Esophagus squamous epithelium (tissue), 4 donors: ENCODE measurements at regions not wholly inside any gene's neighbourhood (a gene's known extent, or its start where the extent isn't known, plus 50 kb on each side); places are given as distances from the start of the nearest gene placed in this dataset.

Experiments used
- POLR2A ChIP-seq, 4 donors: fragments of 450-650 bp; IDR thresholded peaks; one replicate each; pipeline ENCODE4 v1.6.1; 2017; ENCODE audit warnings: antibody characterized with exemption in 4 of 4, mild to moderate bottlenecking in 4 of 4, moderate library complexity in 3 of 4
- TF ChIP-seq, protein P1 (sequence below), 6 experiments: fragments of 450-650 bp in 4 of 6; fragments of 200-600 bp in 2 of 6; sonication (generic) in 2 of 6; IDR thresholded peaks; one replicate each; pipeline ENCODE4 v1.5.1; 2016 to 2019; ENCODE audit warnings: antibody characterized with exemption in 6 of 6, mild to moderate bottlenecking in 4 of 6, moderate library complexity in 4 of 6

DNA sequence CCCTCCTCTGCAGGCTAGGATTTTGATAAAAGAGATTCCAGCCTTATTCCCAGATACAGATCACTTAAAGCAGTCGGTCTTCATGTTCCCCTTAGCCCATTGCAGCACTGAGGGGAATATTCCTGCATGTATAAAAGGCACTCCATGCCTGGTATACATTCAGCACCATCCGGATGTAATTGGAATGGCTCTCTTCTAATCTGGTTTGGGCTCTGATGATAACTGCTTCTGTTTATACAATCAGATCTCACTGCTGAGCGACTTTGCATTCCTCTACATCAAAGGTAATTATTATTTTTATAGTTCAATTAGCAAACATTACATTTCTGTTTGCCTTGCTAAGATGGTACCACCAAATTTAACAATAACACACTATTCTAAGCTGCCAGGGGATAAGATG lies 746.9 kb upstream of the CELF4 start:
- TF ChIP-seq, protein P1, sequence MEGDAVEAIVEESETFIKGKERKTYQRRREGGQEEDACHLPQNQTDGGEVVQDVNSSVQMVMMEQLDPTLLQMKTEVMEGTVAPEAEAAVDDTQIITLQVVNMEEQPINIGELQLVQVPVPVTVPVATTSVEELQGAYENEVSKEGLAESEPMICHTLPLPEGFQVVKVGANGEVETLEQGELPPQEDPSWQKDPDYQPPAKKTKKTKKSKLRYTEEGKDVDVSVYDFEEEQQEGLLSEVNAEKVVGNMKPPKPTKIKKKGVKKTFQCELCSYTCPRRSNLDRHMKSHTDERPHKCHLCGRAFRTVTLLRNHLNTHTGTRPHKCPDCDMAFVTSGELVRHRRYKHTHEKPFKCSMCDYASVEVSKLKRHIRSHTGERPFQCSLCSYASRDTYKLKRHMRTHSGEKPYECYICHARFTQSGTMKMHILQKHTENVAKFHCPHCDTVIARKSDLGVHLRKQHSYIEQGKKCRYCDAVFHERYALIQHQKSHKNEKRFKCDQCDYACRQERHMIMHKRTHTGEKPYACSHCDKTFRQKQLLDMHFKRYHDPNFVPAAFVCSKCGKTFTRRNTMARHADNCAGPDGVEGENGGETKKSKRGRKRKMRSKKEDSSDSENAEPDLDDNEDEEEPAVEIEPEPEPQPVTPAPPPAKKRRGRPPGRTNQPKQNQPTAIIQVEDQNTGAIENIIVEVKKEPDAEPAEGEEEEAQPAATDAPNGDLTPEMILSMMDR (IDR thresholded peaks at IDR 0.05) = no peak
- no peak for TF ChIP-seq POLR2A (IDR thresholded peaks at IDR 0.05)
